T-helper 1 cell (primary cell): ENCODE measurements at regions not wholly inside any gene's neighbourhood (a gene's known extent, or its start where the extent isn't known, plus 50 kb on each side); places are given as distances from the start of the nearest gene placed in this dataset.

Experiments used
- DNase-seq, 5 donors: peaks; one replicate each; pipeline ENCODE4 v3.0.0-alpha.2; 2012 to 2020

DNA sequence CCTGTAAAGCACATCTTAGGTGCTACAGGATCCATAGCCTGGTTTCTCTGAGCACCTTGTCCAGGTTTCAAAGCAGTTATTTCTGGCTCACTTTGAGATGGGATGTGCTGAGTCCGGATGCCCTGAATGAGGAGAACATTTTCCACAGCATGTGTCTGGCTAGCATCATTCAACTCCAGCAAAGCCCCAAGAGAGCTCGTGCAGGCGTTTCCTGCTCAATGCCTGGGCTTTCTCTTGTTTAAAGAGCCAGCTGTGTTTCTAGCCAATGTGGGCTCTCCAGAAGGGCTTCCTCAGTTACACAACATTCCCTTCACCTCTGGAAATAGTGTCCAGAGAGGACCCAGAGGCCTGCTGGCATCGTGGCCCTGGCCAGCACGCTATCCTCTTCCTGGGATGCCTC lies 411.7 kb downstream of the DMAC1 start:
- DNase-seq, result no peak

DNA sequence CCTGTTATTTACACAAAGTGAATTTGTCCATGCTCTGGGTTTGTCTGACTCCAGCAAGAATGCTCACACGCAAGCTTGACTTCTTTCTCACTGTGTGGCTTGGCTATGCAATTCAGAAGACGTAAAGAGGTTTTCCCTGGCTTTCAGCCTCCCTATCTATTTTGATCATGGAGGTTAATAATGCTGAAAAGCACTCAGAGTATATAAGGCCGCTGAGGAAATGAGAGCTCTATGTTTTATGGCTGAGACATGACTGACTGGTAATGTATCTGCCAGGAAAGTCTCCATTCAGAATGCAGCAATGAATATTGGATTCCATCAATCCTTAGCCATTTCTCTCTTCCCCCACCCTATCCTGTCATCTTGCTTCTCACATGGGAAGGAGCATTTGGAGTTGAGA lies 417.3 kb downstream of the DMAC1 start:
- no peak for DNase-seq

DNA sequence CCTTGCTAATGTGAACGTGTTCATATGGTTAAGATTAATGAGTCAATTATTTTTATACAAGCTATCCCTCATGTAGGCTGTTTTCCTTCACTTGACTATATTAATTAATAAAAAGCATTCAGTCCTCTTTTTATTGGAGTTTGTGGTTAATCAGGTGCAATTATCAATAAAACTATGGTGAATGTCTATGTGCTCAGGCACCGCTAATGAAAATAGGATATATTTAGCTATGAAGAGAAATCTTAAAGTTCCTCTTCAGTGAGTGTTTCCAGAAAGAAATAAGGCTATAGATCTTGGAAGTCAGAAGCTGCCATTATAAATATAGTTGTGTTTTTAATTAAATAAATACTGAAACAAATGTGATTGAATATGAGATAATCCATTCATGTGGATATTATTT lies 422.1 kb downstream of the DMAC1 start:
- no peak for DNase-seq

DNA sequence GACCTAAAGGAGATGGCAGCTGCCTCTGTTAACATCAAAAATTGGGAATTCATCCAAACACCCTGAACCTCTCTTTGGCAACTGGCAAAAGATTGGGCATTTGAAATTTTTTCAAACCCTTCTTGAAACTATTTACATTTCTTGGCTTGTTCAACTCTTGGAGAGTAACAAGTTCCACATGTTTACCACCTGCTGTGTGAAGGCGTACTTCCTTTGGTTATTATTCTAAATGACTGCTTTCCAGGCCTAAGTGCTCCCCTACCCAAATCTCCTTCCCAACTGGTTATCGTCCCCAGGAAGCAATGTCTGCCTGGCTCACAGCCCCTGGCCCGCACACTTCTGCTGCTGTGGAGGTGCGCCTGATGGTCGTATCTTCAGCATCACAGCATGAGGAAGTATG lies 422.7 kb downstream of the DMAC1 start:
- DNase-seq, result no peak

DNA sequence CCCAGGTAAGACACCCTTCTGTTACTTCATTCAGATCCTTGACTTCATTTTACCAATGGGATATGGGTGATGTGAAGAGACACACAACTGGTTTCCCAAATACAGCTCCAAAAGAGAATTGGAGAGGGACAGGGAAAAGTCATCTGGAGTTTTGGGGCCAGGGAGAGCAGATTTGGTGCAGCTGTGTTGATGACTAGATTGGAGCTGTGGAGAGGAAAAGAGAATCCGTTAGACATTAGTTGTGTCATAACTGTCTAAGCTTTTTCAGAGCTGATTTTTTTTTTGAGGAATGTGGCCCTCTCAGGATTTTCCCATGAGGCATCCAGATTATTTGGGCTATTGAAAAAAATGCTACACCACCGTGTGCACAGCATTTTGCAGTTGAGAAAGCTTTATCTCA lies 423.4 kb downstream of the DMAC1 start:
- no peak for DNase-seq

DNA sequence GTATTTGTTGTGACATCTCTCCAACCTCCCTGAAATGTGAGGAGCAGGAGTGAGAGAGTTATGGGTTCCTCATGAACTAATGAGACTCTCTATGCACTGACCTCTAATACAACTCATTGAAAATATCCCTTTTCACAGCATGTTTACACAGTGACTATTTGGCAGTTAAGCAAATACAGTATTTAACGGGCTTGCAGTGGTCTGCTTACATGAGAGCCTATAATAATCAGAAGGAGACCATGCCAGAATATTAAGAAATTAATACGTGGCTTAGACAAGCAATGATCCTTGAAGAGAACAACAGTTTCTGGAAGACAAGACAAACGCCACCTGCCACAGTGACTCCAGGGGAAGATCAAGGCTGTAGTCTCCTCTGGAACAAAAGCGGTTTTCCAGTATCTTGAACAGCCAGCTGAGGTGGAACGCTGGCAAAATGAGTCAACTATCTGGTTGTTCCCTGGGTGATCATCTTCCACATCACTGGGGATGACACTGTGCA lies 424.5 kb downstream of the DMAC1 start:
- no peak for DNase-seq

DNA sequence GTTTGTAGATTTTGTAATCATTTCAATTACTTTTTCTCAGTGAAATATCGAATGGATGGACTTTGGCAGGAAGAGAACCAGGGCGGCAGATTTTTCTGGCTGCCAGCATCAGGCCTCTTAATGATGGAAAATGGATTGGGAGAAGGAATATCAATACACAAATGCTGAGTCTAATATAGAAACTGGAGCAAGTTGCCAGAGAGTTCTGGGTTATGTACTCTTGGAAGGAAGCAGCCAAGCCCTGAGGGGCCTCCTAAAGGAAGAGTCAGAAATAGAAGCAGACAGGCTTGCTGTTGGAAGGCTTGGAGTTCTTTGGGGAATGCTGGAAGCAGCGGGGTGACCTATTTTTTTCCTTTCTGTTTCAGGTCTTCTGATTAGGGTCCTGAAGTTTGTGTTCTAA lies 428.6 kb downstream of the DMAC1 start:
- no peak for DNase-seq

DNA sequence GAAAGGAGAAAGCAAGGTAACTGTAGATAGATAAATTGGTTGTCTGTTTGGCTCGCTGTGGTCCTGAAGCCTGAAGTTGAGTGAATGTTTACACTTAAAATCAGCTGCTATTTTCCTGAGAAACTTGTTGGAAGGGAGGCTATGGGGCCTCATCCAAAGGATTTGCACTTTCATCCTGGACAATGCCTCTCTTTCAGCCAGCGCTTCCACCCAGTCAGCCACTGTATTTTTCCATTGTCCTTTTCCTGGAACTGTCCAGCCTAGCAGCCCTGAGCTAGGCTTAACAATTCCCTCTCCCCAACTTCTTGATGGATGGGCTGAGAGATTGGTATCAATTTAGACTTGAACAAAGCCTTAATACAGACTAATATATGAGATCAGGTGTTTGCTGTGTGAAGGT lies 429.2 kb downstream of the DMAC1 start:
- no peak for DNase-seq

DNA sequence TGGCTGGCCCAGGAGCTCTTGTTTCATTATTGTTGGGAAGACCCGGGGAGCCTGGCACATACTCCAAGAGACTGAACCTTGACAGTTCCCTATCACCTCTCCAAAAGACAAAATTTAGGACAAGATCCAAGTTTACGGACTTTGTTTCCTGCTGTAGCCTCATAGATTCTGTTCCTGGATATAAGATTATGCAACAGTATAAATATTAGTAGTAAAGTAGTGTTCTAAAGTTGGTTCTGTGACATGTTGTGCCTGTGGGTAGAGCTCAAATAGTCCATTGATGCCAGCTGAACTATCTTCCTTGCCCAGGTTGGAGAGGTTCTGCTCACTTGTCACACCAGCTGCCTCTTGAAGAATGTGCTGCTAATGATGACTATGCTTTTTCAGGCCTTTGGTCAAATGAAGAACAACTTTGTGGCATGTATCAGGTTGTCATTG lies 430.2 kb downstream of the DMAC1 start:
- DNase-seq, result no peak

DNA sequence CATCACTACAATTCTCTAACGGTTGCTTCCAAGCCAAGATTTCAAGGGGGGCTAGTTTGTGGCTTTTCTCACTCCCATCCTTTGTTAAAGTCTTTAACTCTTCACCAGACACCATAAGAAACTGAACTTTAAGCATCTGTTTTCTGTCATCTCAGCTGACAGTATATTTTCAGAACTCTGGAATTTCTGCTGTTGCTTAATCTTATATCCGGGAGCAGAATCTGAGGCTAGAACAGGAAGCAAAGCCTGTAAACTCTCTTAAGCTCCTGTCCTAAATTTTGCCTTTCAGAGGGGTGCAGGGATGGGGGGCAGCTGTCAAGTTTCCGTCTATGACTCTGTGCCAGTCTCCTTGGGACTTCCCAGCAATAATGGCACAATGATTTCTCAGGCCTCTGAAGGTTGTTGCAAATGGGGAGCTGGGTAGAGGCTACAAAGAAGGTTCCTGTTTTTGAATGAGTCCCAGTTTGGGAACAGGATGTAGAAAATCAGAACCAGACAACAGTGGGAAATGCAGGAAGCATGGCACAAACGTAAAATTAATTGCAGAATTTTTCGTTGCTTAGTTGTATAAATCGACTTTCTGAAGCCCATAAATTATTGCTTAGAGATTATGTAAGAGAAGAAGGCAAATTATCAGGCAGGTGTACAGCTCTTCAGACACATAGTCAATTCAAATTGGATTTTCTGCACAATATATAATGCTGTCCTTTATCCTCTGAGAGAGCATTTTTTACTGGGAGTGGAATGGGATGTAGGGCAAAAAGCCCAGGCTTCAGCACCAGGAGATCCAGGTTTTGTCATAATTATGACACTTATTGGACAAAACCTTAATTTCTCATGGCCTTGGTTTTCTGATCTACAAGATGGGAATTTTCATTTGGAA lies 430.9 kb downstream of the DMAC1 start:
- no peak for DNase-seq

DNA sequence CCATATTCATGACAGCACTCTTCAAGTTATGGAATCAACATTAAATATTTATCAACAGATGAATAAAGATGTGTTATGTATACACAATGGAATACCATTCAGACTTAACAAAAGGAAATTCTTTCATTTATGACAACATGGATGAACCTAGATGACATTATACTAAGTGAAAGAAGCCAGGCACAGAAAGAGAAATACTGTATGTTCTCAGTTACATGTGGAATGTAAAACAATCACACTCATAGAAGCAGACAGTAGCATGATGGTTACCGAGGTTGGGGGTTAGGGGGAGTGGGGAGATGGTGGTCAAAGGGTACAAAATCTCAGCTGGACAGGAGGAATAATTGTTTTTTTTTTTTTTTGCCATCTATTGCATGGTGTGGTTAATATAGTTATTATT lies 431.9 kb downstream of the DMAC1 start:
- no peak for DNase-seq

DNA sequence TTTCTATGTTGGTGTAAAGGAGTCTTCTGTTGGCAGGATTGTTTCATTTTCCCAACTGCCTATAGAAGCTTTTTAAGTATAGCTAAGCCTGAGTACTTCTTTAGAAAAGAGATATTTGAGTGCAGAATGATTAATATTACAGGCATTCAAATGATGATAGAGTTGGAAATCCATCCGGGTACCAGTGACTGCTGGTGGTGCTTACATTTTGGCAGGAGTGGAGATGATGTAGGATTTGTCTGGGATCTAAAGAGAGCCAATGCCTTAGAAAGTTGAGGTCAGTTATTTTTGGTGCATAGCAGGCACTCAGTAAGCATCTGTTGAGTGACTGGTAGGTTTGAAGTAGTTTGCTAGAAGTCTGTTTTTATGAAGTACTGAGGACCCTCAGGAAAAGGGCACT lies 433.5 kb downstream of the DMAC1 start:
- no peak for DNase-seq

DNA sequence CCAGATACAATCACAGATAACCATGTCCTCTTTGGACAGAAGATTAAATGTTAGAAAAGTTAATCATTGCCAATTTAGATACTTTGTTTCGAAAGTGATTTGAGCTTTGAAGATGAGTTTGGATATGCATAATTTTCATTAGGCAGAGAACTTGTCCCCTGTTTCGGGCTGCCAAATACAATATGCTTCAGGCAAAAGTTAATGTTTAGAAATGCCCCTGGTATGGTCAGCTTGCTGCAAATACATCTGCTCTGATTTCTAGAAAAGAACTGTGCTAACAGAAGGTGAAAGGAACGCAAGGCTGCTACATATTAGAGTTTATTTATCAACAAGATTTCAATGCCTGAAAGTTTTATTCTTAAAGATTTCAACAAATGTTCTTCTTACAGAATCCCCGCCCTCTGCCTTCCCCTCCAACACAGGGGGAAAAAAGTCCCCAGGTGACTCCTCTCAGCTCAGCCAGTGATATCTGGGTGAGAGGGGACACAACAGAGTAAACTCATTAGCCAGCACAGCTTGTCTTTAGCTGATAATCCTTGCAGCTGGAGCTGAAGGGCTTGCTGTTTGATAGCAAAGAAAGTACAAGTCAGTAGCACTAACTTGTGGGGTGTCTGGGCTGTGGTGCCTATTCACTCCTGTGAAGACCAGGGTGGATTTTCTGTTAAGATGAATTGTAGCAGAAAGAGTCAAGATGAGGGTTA lies 435.7 kb downstream of the DMAC1 start:
- DNase-seq, result no peak

DNA sequence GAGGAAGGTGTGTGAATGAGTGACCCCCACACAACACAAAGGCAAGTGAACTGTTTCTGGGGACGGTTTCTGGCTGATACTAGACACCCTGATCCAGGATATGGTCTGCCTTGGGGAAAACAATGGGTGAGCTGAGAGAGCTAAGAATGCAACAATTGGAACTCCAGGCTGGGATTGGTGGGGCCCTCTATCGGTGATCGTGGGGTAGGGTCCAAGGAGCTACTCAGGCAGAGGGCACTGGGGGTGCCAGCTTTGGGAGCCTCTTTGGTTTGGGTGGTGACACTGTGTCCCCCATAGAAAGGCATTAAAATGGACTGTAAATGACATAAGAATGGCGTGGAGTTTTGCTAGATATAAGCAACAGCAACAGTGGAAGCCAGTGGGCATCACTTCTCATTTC lies 439.1 kb downstream of the DMAC1 start:
- DNase-seq, result no peak

DNA sequence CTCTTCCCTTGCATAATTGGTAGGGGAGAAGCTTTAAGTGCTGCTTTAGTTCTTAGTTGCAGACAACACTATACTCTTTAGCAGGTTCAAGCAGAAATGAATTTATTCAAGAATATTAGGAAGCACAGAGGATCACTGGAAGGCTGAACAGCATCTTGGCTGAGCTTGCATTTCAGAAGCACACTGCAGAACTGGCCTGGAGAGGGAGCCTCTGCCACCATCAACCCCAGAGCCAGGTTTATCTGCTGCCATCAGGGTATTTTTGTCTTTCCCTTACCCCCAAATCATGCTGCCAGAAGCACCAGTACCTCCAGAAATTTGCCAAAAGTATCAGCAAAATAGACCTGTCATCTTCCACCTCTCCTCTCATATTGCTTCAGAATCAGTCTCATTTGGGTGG lies 440.7 kb downstream of the DMAC1 start:
- no peak for DNase-seq

DNA sequence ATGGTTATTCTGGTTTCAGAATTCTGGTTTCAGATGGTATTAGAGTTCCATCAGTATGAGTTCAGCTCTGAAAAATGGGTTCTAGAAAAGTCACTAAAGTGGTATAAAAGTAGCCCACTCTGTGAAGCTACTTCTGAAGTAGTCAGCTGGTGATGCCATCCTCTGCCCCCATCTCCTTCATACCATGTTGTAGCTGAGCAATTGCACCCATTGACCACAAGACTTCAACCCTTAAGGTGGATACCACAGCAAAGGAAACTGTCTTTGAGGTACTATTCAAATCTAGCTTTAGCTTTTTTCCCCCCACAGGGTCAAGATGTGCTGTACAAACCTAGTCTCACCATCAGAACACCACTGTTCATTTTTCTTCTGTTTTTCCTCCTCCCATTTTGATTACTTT lies 444.9 kb downstream of the DMAC1 start:
- no peak for DNase-seq

DNA sequence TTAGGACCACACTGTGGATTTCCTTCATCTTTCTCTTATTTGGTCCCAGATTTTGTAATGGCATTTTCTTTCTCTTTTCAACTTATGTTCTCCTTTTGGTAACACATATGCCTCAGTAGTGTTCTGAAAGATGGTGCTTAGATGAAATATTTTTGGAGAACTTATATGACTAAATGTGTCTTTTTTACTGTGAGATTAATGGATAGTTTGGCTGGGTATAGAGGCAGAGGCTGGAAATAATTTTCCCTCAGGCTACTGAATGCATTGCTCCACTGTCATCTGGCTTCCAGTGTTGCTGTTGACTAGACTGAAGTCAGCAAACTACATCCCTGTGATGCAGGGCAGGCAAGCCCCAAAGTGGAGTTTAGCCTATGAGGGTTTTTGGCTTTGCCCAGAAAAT lies 450.9 kb downstream of the DMAC1 start:
- no peak for DNase-seq

DNA sequence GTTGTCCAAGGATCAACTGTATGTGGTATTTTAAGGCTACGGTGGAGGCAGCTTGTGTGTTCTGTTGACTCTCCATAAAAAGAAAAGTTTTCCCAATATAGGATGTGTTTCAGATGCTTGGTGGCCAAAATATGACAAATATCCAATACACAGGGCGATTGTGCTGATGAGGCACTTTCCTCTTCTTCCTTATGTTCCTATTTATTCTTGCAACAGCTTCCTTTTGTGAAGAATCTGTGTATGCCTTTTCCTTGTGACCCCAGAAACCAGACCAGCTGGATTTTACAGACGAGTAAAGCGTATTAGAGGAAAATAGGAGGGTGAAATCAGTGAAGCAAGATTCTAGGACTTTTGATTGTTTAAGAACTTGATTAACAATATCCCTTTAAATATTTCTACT lies 452.0 kb downstream of the DMAC1 start:
- DNase-seq, result no peak

DNA sequence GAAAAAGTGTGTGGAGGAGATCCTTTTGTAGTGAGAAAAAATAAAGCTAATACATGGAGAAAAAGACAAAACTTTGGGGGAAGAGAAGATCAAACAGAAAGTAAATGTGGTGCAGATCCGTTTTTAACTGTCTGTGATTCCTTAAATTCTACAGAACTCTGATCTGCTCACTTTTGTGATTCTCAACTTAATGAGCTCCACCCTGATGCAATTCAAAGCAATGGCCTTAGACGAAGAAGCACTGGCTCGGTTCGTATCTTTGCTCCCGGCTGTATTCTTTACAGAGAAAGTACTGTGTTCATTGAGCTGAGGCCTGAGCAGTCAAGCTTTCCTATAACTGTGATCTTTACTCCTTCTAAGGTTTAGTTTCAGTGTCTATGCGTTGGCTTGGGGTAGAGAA lies 453.4 kb downstream of the DMAC1 start:
- no peak for DNase-seq

DNA sequence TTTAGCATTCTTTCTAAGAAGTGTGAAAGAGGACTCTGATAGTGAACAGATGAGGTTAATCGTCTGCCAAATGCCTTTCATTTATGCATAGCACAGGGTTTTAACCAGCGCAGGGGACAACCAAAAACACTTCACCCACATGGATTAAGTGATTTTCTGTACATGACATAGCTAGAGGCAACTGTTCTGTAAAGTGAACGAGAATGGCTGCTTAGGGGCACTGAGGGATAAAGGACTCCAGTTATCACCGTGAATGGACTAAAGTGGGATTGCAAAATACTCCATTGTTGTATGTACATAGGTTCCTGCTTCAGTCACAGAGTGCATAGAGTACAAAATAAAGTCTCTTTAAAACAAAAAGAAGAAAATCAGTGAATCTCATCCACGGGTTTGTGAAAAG lies 456.8 kb downstream of the DMAC1 start:
- DNase-seq, result no peak

DNA sequence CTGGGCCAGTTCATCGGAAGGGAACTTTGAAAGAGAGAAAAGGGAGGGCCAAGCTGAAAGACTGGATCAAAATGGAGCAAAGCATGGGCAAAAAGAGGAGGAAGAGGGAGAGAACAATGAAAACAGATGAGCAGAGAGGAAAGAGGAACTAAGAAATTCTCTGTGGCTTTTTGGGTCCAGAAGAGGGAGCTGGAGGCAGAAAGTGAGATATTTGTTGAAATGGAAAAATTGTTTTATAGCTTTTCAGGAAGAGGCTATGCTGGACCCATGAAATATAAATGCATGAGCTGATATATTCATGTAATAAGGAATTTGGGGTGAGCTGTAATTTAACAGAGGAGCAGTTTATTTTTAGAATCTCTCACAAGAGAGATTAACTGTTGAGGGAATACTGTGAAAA lies 457.3 kb downstream of the DMAC1 start:
- no peak for DNase-seq

DNA sequence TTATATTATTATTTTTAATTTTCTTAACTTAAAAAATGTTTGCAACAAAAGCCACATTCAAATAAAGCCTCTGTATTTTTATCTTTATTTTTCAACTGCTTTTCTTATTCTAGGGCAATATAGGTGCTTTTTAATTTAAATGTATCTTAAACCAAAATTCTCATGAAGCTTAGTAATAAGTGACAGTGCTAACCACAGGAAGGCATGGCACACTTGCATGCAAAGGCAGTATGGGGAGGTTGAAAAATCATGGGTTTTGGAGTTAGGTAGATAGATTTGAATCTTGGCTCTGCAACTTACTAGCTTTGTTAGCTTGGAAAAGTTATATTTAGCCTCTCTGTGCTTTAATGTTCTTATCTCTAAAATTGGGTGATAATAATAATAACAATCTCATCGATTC lies 458.0 kb downstream of the DMAC1 start:
- no peak for DNase-seq

DNA sequence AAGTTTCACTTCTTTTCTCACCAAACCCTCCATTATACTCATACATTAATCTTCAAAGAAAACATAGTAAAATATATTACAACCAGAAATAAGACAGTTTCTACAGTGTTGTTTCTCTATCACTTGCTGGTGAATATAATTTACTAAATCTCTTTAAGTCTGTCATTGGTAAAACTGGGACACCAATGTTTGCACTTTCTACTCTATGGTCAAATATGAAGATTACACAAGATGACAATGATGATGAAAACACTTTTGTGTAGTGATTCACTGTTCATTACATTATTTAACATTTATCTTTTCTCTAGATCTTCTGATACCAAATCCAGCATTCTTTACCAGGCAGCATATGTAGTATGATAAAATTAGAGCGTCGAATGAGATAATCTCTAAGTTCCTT lies 459.1 kb downstream of the DMAC1 start:
- DNase-seq, result no peak

DNA sequence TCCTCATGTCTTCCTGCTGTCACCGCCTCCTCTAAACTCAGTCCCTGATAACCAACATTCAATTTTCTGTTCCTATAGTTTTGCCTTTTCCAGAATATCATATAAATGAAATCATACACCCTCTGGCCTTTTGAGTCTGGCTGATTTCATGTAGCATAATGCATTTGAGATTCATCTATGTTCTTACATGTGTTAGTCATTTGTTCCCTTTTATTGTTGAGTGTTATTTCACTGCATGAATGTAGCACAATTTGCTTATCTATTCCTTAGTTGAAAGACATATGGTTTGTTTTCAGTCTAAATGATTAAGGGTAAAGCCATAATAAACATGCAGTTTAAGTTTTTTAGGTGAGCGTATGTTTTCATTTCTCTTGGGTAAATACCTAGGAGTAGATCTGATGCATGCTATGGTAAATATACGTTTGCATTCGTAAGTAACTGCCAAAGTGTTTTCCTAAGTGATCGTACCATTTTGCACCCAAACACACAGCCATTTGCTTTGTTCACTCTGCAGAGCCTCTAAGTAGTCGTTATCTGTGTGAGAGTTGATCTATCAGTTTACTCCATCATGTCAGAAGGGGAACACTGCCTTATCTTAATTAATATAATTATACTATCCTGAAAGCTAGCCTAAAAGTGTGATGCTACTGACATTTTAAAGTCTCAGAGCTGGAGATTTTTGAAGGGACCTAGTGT lies 460.8 kb downstream of the DMAC1 start:
- DNase-seq, result no peak
